CD4-positive, alpha-beta T cell treated with Interleukin-21 for 1 hour (primary cell): ENCODE measurements at regions not wholly inside any gene's neighbourhood (a gene's known extent, or its start where the extent isn't known, plus 50 kb on each side); places are given as distances from the start of the nearest gene placed in this dataset.

ENCODE experiments used
- DNase-seq: peaks from one replicate; pipeline ENCODE4 v3.0.0-alpha.2; 2020

DNA sequence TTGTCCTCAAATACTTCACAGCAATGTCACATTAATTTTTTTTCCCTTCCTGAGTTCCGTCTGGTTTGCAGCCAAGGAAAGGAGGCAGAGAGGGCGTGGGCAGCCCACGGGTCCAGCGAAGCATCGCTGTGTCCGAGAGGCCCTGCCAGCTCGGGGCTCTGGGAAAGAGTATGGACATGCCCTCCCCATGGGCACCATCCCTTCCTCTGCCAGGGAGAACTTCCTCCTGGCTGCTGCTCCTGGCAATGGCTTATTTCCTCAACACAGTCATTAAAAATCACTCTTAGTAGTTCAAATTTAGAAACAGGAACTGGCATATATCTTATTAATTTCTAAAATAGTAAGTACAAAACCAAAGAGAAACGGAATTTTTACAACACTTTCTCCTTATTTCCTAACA, 115.4 kb downstream of the RIPK4 start:
- DNase-seq = no peak

DNA sequence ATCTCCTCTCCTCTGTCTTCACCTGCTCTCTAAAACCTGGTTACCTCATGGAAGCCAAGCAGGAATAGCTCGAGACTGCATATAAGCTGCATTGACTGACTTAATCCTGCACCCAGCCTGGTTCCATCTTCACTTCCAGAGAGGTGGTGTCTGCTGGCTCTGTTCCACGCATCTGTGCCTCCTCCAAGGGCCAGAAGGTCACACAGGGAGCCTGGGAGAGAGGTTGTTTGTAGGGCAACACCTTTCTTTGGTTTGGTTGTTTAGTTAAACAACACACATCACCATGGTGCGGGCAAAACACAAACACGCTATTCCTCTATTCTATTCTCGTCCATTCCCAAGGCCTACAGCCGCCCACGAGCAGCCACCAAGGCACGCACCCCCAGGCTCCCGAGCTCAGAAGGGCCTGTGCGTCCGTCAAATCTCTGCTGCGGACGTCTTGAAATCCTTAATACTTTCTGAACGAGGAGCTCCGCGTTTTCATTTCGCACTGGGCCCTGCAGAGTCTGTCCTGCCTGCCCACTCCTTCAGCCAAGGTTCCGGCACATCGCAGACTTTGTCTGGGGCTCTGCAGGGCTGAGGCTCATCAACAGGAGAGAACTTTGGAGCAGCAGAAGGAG, 116.2 kb downstream of the RIPK4 start:
- DNase-seq = no peak

- no peak for DNase-seq
Observed at GRCh38 chr21:41648591-41649031, 118.2 kb downstream of the RIPK4 start.

- DNase-seq = no peak
Observed at GRCh38 chr21:41647806-41648561, 118.9 kb downstream of the RIPK4 start.

GRCh38 chr21:41643246-41643966, 123.4 kb downstream of the RIPK4 start:
- DNase-seq = no peak

- no peak for DNase-seq
Observed at GRCh38 chr21:41641821-41642701, 124.8 kb downstream of the RIPK4 start.

DNA sequence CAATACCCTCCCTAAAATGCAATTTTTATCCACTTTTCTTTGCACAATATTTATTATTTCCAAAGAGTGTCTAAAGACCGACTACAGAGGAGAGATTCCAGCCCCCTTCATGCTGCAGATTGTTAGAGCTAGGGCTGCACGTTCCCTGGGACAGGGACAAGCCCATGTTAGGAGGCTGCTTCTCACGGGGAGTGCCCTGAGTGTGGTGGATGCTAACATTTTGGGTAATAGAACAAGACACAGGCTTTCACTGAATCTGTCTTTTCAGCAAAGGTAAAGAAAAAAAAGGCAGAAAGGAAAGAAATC, 125.4 kb downstream of the RIPK4 start:
- DNase-seq = no peak

GRCh38 chr21:41640748-41641509, 125.9 kb downstream of the RIPK4 start:
- no peak for DNase-seq

GRCh38 chr21:41639766-41640165, 127.1 kb downstream of the RIPK4 start:
- no peak for DNase-seq

- DNase-seq = no peak
Observed at GRCh38 chr21:41639336-41639735, 127.5 kb downstream of the RIPK4 start.

- no peak for DNase-seq
Observed at GRCh38 chr21:41638201-41638790, 128.6 kb downstream of the RIPK4 start.

DNA sequence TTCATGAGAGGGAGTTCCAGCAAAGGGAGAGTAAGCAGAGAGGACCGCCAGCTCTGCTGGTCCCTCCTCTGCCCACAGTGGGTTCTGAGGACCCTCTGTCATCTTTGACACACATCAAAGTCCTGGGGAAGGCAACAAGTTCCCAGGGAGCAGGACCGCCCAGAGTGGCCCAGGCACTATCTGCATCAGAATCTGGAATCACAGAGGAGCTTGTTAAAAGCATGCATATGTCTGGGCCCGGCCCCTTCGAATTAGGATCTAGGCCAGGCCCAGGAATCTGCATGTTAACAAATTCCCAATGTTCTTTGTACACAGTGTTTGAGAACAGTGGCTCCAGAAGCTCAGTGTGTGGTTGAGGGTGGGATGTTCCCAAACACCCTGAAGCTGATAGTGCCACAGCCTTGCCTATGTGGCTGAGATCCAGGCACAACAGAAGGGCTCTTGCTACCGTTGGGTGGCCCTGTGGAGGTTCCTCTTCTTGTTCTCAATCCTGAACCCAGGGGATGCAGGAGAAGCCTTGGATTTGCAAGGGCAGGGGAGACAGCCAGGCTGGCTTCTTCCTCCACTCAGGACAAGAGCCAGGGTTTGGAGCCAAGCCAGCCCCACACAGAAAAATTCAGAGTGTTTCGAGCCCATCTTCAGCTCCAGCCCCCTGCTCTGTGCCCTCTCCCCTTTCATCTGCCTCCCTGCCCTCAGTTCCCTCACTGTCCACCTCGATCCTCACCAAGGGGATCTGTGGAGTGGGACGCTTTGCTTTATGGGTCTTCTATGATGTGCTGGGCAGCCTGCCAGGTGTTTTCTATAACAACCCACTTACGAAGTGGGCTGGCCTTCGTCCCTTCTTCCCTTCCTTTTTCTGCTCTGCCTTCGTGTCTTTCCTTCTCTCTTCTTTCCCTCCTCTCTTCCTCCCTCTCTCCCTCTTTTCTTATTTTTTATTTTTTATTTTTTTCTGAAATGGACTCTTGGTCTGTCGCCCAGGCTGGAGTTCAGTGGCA, 129.0 kb upstream of the TMPRSS2 start:
- no peak for DNase-seq

DNA sequence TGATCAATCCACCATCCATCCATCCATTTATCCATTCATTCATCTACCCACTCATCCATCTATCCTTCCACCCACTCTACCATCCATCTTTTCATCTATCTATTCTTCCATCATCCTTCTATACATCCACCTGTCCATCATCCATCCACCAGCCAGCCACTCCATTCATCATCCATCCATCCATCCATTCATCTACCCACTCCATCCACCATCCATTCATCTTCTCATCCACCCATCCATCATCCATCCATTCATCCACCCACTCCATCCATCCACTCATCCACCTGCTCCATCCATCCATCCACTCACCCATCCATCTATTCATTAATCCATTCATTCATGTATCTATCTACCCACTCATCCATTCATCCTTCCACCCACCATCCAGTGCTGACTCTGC, 127.9 kb upstream of the TMPRSS2 start:
- no peak for DNase-seq

DNA sequence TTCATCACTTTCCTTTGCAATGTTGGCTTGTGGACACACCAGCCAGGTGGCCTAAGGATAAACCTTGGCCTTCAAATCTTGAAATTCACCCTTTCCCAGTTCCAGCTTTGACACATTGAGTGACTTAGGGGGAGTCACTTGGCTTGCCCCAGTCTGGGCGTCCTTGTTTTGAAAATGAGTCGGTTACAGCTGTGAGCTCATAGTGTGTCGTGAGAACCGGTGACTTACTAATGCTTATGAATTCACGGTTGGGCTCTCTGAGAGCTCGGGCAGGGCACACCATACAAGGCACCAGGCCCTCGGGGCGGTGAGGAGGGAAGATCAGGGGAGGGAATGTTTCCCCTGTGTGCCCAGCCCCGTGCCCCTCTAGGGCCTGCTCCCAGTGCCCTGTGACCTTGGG, 126.9 kb upstream of the TMPRSS2 start:
- DNase-seq = no peak

DNA sequence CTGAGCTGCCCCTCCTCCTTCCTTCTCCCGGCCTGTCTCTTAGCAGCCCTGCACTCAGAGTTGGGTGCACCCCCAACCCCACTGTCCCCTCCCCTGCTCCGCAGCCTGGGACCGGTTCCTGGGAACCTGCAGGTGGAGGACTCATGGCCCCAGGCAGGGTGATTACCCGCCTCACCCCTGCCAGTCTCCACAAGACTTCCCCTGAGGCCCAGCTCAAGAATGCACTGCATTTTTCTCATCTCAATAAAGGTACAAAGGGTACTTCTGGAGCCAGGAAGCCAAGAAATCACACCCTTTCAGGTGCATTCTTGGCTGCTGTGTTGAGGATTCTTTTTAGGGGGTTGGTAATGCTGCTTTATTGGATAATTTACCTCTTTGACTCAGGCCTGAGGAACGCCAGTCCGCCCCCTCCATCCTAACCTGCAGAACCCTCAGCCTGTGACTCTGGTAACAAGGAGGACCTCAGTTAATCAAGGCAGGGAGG, 126.3 kb upstream of the TMPRSS2 start:
- no peak for DNase-seq

DNA sequence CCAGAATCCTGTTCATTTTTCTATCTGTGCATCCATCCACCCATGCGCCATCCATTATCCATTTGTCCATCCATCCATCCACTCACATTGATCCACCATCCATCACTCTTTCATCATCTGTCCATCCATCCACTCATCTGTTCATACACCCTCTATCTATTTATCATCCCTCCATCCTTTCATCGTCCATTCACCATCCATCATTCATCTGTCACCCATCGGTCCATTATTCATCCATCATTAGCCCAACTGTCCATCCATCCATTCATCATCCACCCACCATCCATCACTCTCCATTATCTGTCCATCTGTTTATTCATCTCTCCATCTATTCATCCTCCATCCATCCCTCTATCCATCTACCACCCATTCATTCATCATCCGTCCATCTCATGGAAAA, 125.7 kb upstream of the TMPRSS2 start:
- DNase-seq = no peak

GRCh38 chr21:41632748-41633475, 125.0 kb upstream of the TMPRSS2 start:
- no peak for DNase-seq

GRCh38 chr21:41631564-41632461, 123.9 kb upstream of the TMPRSS2 start:
- no peak for DNase-seq

DNA sequence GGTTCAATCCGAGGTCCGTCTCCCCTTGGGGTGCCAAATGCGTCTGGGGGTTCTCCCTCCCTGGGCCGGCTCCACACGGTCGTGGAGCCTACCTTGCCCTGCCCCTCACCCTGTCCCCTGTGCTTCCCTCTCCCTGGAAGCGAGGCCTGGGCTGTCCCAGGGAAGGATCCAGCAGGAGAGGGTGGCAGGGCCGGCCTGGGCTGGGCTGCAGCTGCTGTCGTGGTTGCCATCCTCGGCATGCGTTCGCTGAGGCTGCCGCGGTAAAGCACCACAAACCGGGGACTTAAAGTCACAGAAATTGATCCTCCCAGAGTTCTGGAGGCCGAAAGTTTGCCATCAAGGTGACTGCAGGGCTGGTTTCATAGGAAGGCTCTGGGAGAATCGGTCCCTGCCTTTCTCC, 123.0 kb upstream of the TMPRSS2 start:
- no peak for DNase-seq
